RWPE1 (cell line): ENCODE measurements at regions not wholly inside any gene's neighbourhood (a gene's known extent, or its start where the extent isn't known, plus 50 kb on each side); places are given as distances from the start of the nearest gene placed in this dataset.

Source experiments
- CTCF ChIA-PET: fragments of 350-600 bp; sonication (Branson Sonifier 250); formaldehyde crosslinking; extraction: SDS; loops from one replicate; lab custom pipeline; 2021; lab: Yijun Ruan, JAX
- POLR2A ChIA-PET: fragments of 400-600 bp; formaldehyde crosslinking; extraction: SDS; loops from one replicate; lab custom pipeline; 2020; ENCODE audit warnings: antibody characterized with exemption; ENCODE audit not compliant: low non-redundant PET; lab: Yijun Ruan, JAX
- DNase-seq: peaks from one replicate; pipeline ENCODE4 v3.0.0; 2012; ENCODE audit warnings: low spot score
- H3K27ac ChIP-seq: fragments of 450-650 bp; 2 replicates; pipeline ENCODE4 v1.5.1; 2017
- CTCF ChIP-seq: fragments of 450-650 bp; conservative IDR thresholded peaks from 2 replicates; pipeline ENCODE4 v1.5.1; 2017; ENCODE audit warnings: low read depth, mild to moderate bottlenecking

- CTCF ChIA-PET = no interaction called here
- DNase-seq = no peak
Observed at GRCh38 chr5:103801681-103802080, 239.1 kb upstream of the NUDT12 start.

GRCh38 chr5:103800741-103801495, 238.3 kb upstream of the NUDT12 start:
- no peak for TF ChIP-seq CTCF
- DNase-seq = no peak
- no peak overlapping the region for H3K27ac ChIP-seq
- ChIA-PET POLR2A (no interaction called here), CTCF (interaction anchor here (1.4 kb wide), 1 partner anchor 8 kb away, joined by 6 read pairs; no protein-coding TSS in a partner anchor)

More at GRCh38 chr5:103801681-103802080, 239.1 kb upstream of the NUDT12 start:
- POLR2A ChIA-PET = no interaction called here
- no peak for TF ChIP-seq CTCF
- no peak overlapping the region for H3K27ac ChIP-seq

GRCh38 chr5:103793595-103794182, 231.1 kb upstream of the NUDT12 start:
- no peak overlapping the region for H3K27ac ChIP-seq
- TF ChIP-seq CTCF = no peak
- DNase-seq = no peak
- ChIA-PET POLR2A (no interaction called here), CTCF (interaction anchor here (0.6 kb wide), 2 partner anchors 19 to 852 kb away, joined by 3 to 5 read pairs; no protein-coding TSS in a partner anchor)

GRCh38 chr5:103785569-103785968, 223.0 kb upstream of the NUDT12 start:
- H3K27ac ChIP-seq = no peak overlapping the region
- no peak for TF ChIP-seq CTCF
- CTCF ChIA-PET = no interaction called here

GRCh38 chr5:103783669-103784068, 221.1 kb upstream of the NUDT12 start:
- CTCF ChIA-PET = no interaction called here
- no peak for TF ChIP-seq CTCF

More at GRCh38 chr5:103785569-103785968, 223.0 kb upstream of the NUDT12 start:
- POLR2A ChIA-PET = no interaction called here
- DNase-seq = no peak

GRCh38 chr5:103780794-103781193, 218.2 kb upstream of the NUDT12 start:
- no peak for DNase-seq
- CTCF ChIA-PET = interaction anchor here (0.7 kb wide), 1 partner anchor 660 kb away, joined by 3 read pairs; the partner anchor contains the start of gene PPIP5K2

More at GRCh38 chr5:103783669-103784068, 221.1 kb upstream of the NUDT12 start:
- POLR2A ChIA-PET = no interaction called here
- no peak for DNase-seq
- H3K27ac ChIP-seq = no peak overlapping the region

More at GRCh38 chr5:103780794-103781193, 218.2 kb upstream of the NUDT12 start:
- TF ChIP-seq CTCF = no peak
- POLR2A ChIA-PET = no interaction called here
- H3K27ac ChIP-seq = no peak overlapping the region
